ENCODE measurements at regions not wholly inside any gene's neighbourhood (a gene's known extent, or its start where the extent isn't known, plus 50 kb on each side); places are given as distances from the start of the nearest gene placed in this dataset.

GRCh38 chr15:69807721-69808120, 290.0 kb downstream of the TLE3 start:
- H3K4me3 Mint-ChIP-seq, result no peak overlapping the region
- H3K36me3 Mint-ChIP-seq (ENCODE audit: low read depth), result no peaks in the 10 kb centered on the region
- peak; percentile 63 for ATAC-seq (replicated peaks)
- H3K27ac Mint-ChIP-seq, result peak overlapping the region; percentile 20
- no peaks in the 10 kb centered on the region for H3K9me3 Mint-ChIP-seq
- no peaks in the 10 kb centered on the region for H3K4me1 Mint-ChIP-seq
- peaks cover 4% of the 10 kb centered on the region for H3K27me3 Mint-ChIP-seq

GRCh38 chr15:69808756-69809155, 289.0 kb downstream of the TLE3 start:
- Mint-ChIP-seq H3K27me3 (peaks cover 4% of the 10 kb centered on the region), H3K4me3 (no peak overlapping the region), H3K9me3 (no peaks in the 10 kb centered on the region), H3K27ac (no peak overlapping the region), H3K36me3 (ENCODE audit: low read depth) (no peaks in the 10 kb centered on the region), H3K4me1 (no peaks in the 10 kb centered on the region)
- ATAC-seq (replicated peaks), result no peak

GRCh38 chr15:69809421-69809820, 288.3 kb downstream of the TLE3 start:
- H3K27me3 Mint-ChIP-seq, result peaks cover 4% of the 10 kb centered on the region
- peak; percentile 35 for ATAC-seq (replicated peaks)

GRCh38 chr15:69810431-69811354, 287.0 kb downstream of the TLE3 start:
- H3K4me1 Mint-ChIP-seq, result peaks cover 5% of the 10 kb centered on the region
- H3K36me3 Mint-ChIP-seq (ENCODE audit: low read depth), result no peaks in the 10 kb centered on the region
- H3K4me3 Mint-ChIP-seq, result no peak overlapping the region
- no peaks in the 10 kb centered on the region for H3K9me3 Mint-ChIP-seq
- H3K27ac Mint-ChIP-seq, result peak overlapping the region; percentile 67
- peaks cover under 1% of the 10 kb centered on the region for H3K27me3 Mint-ChIP-seq
- no peak for ATAC-seq (replicated peaks)

More at GRCh38 chr15:69809421-69809820, 288.3 kb downstream of the TLE3 start:
- H3K36me3 Mint-ChIP-seq (ENCODE audit: low read depth), result no peaks in the 10 kb centered on the region
- peaks cover 3% of the 10 kb centered on the region for H3K4me1 Mint-ChIP-seq
- no peak overlapping the region for H3K4me3 Mint-ChIP-seq
- no peaks in the 10 kb centered on the region for H3K9me3 Mint-ChIP-seq
- no peak overlapping the region for H3K27ac Mint-ChIP-seq

- Mint-ChIP-seq H3K27ac (peak overlapping the region; percentile 41), H3K9me3 (no peaks in the 10 kb centered on the region), H3K27me3 (peaks cover 4% of the 10 kb centered on the region), H3K4me3 (no peak overlapping the region), H3K36me3 (ENCODE audit: low read depth) (no peaks in the 10 kb centered on the region), H3K4me1 (peaks cover 5% of the 10 kb centered on the region)
- ATAC-seq (replicated peaks), result no peak
Measured at GRCh38 chr15:69812861-69813261, 284.9 kb downstream of the TLE3 start.

- peaks cover 5% of the 10 kb centered on the region for H3K4me1 Mint-ChIP-seq
- no peak overlapping the region for H3K4me3 Mint-ChIP-seq
- ATAC-seq (replicated peaks), result no peak
- H3K9me3 Mint-ChIP-seq, result no peaks in the 10 kb centered on the region
- no peaks in the 10 kb centered on the region for H3K36me3 Mint-ChIP-seq (ENCODE audit: low read depth)
- peak overlapping the region; percentile 59 for H3K27ac Mint-ChIP-seq
- peaks cover 6% of the 10 kb centered on the region for H3K27me3 Mint-ChIP-seq
Measured at GRCh38 chr15:69813881-69814280, 283.8 kb downstream of the TLE3 start.

GRCh38 chr15:69814932-69815331, 282.8 kb downstream of the TLE3 start:
- Mint-ChIP-seq H3K4me3 (no peak overlapping the region), H3K9me3 (no peaks in the 10 kb centered on the region), H3K27me3 (peaks cover 8% of the 10 kb centered on the region), H3K27ac (no peak overlapping the region), H3K36me3 (ENCODE audit: low read depth) (no peaks in the 10 kb centered on the region), H3K4me1 (peaks cover 5% of the 10 kb centered on the region)
- no peak for ATAC-seq (replicated peaks)

- no peak for ATAC-seq (replicated peaks)
- Mint-ChIP-seq H3K9me3 (no peaks in the 10 kb centered on the region), H3K27me3 (peaks cover 8% of the 10 kb centered on the region), H3K4me1 (peaks cover 5% of the 10 kb centered on the region), H3K4me3 (no peak overlapping the region), H3K36me3 (ENCODE audit: low read depth) (no peaks in the 10 kb centered on the region), H3K27ac (peak overlapping the region; percentile 83)
Measured at GRCh38 chr15:69815793-69816192, 281.9 kb downstream of the TLE3 start.

- Mint-ChIP-seq H3K4me3 (no peak overlapping the region), H3K27me3 (peaks cover 8% of the 10 kb centered on the region), H3K27ac (peak overlapping the region; percentile 83), H3K4me1 (peaks cover 5% of the 10 kb centered on the region), H3K9me3 (no peaks in the 10 kb centered on the region), H3K36me3 (ENCODE audit: low read depth) (no peaks in the 10 kb centered on the region)
- ATAC-seq (replicated peaks), result no peak
Measured at GRCh38 chr15:69816522-69816921, 281.2 kb downstream of the TLE3 start.

- Mint-ChIP-seq H3K27ac (no peak overlapping the region), H3K36me3 (ENCODE audit: low read depth) (no peaks in the 10 kb centered on the region)
- ATAC-seq (replicated peaks), result no peak
Measured at GRCh38 chr15:69818529-69818928, 279.2 kb downstream of the TLE3 start.

GRCh38 chr15:69819371-69819770, 278.3 kb downstream of the TLE3 start:
- peaks cover 2% of the 10 kb centered on the region for H3K4me1 Mint-ChIP-seq
- H3K4me3 Mint-ChIP-seq, result no peak overlapping the region
- no peaks in the 10 kb centered on the region for H3K9me3 Mint-ChIP-seq
- peaks cover 8% of the 10 kb centered on the region for H3K27me3 Mint-ChIP-seq
- no peaks in the 10 kb centered on the region for H3K36me3 Mint-ChIP-seq (ENCODE audit: low read depth)
- no peak overlapping the region for H3K27ac Mint-ChIP-seq
- no peak for ATAC-seq (replicated peaks)

More at GRCh38 chr15:69818529-69818928, 279.2 kb downstream of the TLE3 start:
- Mint-ChIP-seq H3K4me3 (no peak overlapping the region), H3K4me1 (peaks cover 5% of the 10 kb centered on the region), H3K9me3 (no peaks in the 10 kb centered on the region), H3K27me3 (peaks cover 8% of the 10 kb centered on the region)

GRCh38 chr15:69820819-69821218, 276.9 kb downstream of the TLE3 start:
- Mint-ChIP-seq H3K27me3 (peaks cover 8% of the 10 kb centered on the region), H3K4me3 (no peak overlapping the region), H3K27ac (no peak overlapping the region), H3K36me3 (ENCODE audit: low read depth) (no peaks in the 10 kb centered on the region), H3K9me3 (no peaks in the 10 kb centered on the region), H3K4me1 (no peaks in the 10 kb centered on the region)
- ATAC-seq (replicated peaks), result no peak

GRCh38 chr15:69823223-69823907, 274.4 kb downstream of the TLE3 start:
- H3K27ac Mint-ChIP-seq, result peak overlapping the region; percentile 46
- no peak for ATAC-seq (replicated peaks)

GRCh38 chr15:69824075-69824876, 273.4 kb downstream of the TLE3 start:
- no peak overlapping the region for H3K4me3 Mint-ChIP-seq
- H3K9me3 Mint-ChIP-seq, result no peaks in the 10 kb centered on the region
- no peak overlapping the region for H3K27ac Mint-ChIP-seq
- H3K27me3 Mint-ChIP-seq, result no peaks in the 10 kb centered on the region
- no peak for ATAC-seq (replicated peaks)
- H3K4me1 Mint-ChIP-seq, result no peaks in the 10 kb centered on the region
- H3K36me3 Mint-ChIP-seq (ENCODE audit: low read depth), result no peaks in the 10 kb centered on the region

More at GRCh38 chr15:69823223-69823907, 274.4 kb downstream of the TLE3 start:
- Mint-ChIP-seq H3K27me3 (peaks cover 3% of the 10 kb centered on the region), H3K4me3 (no peak overlapping the region), H3K9me3 (no peaks in the 10 kb centered on the region), H3K36me3 (ENCODE audit: low read depth) (no peaks in the 10 kb centered on the region), H3K4me1 (no peaks in the 10 kb centered on the region)

Data from activated T-helper 17 cell treated with anti-CD3 and anti-CD28 coated beads, Interleukin-2, amount 50 U/mL, for 72 hours (primary cell).